ENCODE measurements at regions not wholly inside any gene's neighbourhood (a gene's known extent, or its start where the extent isn't known, plus 50 kb on each side); places are given as distances from the start of the nearest gene placed in this dataset.
A peak's percentile ranks its signal among the peaks of the same experiment; 100 is the strongest.

DNA sequence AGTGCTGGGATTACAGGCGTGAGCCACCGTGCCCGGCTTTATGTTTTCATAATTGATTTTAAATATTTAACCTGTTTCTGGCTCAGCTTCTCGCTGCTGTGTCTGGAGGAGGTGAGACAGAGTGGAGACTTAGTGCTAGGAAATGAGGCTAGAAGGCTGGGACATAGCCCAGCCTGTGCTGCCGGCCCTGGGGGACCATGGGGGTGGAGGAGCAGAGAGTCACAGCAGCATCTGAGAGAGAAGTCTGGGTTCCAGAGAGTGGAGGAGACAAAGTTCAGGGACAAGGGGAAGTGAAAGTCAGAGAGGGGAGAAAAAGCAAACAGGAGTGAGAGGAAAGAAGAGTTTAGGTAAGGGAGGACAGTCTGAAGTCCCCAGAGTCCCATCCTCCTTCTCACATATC, 71.9 kb downstream of the LHX9 start:
- ATAC-seq (ENCODE audit: insufficient read depth, low FRiP score) (no peak), DNase-seq (no peak)
- no peak overlapping the region for H3K27ac ChIP-seq (ENCODE audit: low read depth in 1 of 2, low read length in 1 of 2)
- no peaks in the 10 kb centered on the region for H3K4me1 ChIP-seq (ENCODE audit: control insufficient read depth in 5 of 5, insufficient read depth in 5 of 5, low read length in 5 of 5)
- no peak for TF ChIP-seq CTCF (IDR thresholded peaks at IDR 0.05; ENCODE audit: control extremely low read depth, extremely low read depth)
- H3K9me3 ChIP-seq (ENCODE audit: control insufficient read depth in 4 of 4, insufficient read depth in 3 of 4, low read length in 3 of 4), result no peaks in the 10 kb centered on the region
- no peak overlapping the region for H3K4me3 ChIP-seq
- H3K9ac ChIP-seq (ENCODE audit: insufficient read depth in 1 of 2, low read length in 2 of 2), result no peak overlapping the region
- WGBS, 2 donors, result 92 to 94% methylated on average over 5 of the region's 5 CpGs
- no peaks in the 10 kb centered on the region for H3K27me3 ChIP-seq (ENCODE audit: control insufficient read depth in 3 of 3, insufficient read depth in 3 of 3, low read length in 2 of 3)
- H3K36me3 ChIP-seq (ENCODE audit: control insufficient read depth in 4 of 4, insufficient read depth in 4 of 4, low read length in 4 of 4), result no peaks in the 10 kb centered on the region

- H3K9ac ChIP-seq (ENCODE audit: insufficient read depth in 1 of 2, low read length in 2 of 2), result no peak overlapping the region
- H3K4me1 ChIP-seq (ENCODE audit: control insufficient read depth in 5 of 5, insufficient read depth in 5 of 5, low read length in 5 of 5), result no peaks in the 10 kb centered on the region
- no peaks in the 10 kb centered on the region for H3K9me3 ChIP-seq (ENCODE audit: control insufficient read depth in 4 of 4, insufficient read depth in 3 of 4, low read length in 3 of 4)
- no peak overlapping the region for H3K4me3 ChIP-seq
- H3K36me3 ChIP-seq (ENCODE audit: control insufficient read depth in 4 of 4, insufficient read depth in 4 of 4, low read length in 4 of 4), result no peaks in the 10 kb centered on the region
- no peak for TF ChIP-seq CTCF (IDR thresholded peaks at IDR 0.05; ENCODE audit: control extremely low read depth, extremely low read depth)
- 86 to 92% methylated on average over 3 of the region's 3 CpGs for WGBS, 2 donors
- DNase-seq (no peak), ATAC-seq (ENCODE audit: insufficient read depth, low FRiP score) (no peak)
- no peaks in the 10 kb centered on the region for H3K27me3 ChIP-seq (ENCODE audit: control insufficient read depth in 3 of 3, insufficient read depth in 3 of 3, low read length in 2 of 3)
- no peak overlapping the region for H3K27ac ChIP-seq (ENCODE audit: low read depth in 1 of 2, low read length in 1 of 2)
Observed at GRCh38 chr1:197991594-197991993, 74.4 kb downstream of the LHX9 start.

DNA sequence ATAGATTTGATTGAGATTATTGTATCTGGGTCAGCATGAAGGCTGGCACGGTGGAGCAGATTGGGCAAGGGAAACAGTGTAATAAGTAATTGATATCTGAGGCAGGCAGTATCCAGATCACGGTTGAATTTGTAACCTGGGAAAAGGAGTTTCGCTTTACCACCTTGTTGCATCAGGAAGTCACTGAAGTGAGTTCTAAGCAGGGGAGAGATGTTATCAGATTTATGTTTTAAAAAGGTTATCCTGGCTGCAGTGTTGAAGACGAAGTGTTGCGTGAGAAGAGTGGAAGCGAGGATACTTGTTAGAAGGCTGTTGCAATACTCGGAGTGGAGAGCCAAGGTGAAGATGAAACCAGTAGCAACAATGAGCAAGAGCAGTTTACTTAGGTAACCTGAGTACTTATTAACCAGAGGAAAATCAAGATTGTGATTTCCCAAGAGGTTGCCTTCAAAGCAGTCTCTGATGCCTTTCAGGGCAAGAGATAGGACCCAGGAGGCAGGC, 77.8 kb downstream of the LHX9 start:
- Histone ChIP-seq H3K27me3 (ENCODE audit: control insufficient read depth in 3 of 3, insufficient read depth in 3 of 3, low read length in 2 of 3) (no peaks in the 10 kb centered on the region), H3K36me3 (ENCODE audit: control insufficient read depth in 4 of 4, insufficient read depth in 4 of 4, low read length in 4 of 4) (no peaks in the 10 kb centered on the region), H3K9me3 (ENCODE audit: control insufficient read depth in 4 of 4, insufficient read depth in 3 of 4, low read length in 3 of 4) (no peaks in the 10 kb centered on the region), H3K4me1 (ENCODE audit: control insufficient read depth in 5 of 5, insufficient read depth in 5 of 5, low read length in 5 of 5) (no peaks in the 10 kb centered on the region), H3K9ac (ENCODE audit: insufficient read depth in 1 of 2, low read length in 2 of 2) (no peak overlapping the region), H3K4me3 (no peak overlapping the region), H3K27ac (ENCODE audit: low read depth in 1 of 2, low read length in 1 of 2) (peak overlapping the region in 1 of 2 donors; percentile 60)
- DNase-seq, result peak in 2 of 3 donors; percentile 10 to 65
- ATAC-seq (ENCODE audit: insufficient read depth, low FRiP score), result peak; percentile 82
- no peak for TF ChIP-seq CTCF (IDR thresholded peaks at IDR 0.05; ENCODE audit: control extremely low read depth, extremely low read depth)
- WGBS, 2 donors, result 69 to 90% methylated on average over 7 of the region's 7 CpGs
